ENCODE measurements at regions not wholly inside any gene's neighbourhood (a gene's known extent, or its start where the extent isn't known, plus 50 kb on each side); places are given as distances from the start of the nearest gene placed in this dataset.

GRCh38 chr1:239023732-239024360 lies 362.5 kb upstream of the CHRM3 start:
- no peak overlapping the region for H3K4me3 ChIP-seq (replicated peaks in 1 of 2; ENCODE audit: low read depth in 2 of 2, low read length in 2 of 2)
- TF ChIP-seq CTCF (IDR thresholded peaks at IDR 0.05; ENCODE audit: low read depth, low read length): no peak
- DNase-seq (ENCODE audit: low read depth in 2 of 2): no peak

- no peak overlapping the region for H3K4me3 ChIP-seq (replicated peaks in 1 of 2; ENCODE audit: low read depth in 2 of 2, low read length in 2 of 2)
- TF ChIP-seq CTCF (IDR thresholded peaks at IDR 0.05; ENCODE audit: low read depth, low read length): no peak
- no peak for DNase-seq (ENCODE audit: low read depth in 2 of 2)
These were observed 370.0 kb upstream of the CHRM3 start for GRCh38 chr1:239016337-239016736.

GRCh38 chr1:239011382-239011781 lies 375.0 kb upstream of the CHRM3 start:
- no peak for TF ChIP-seq CTCF (IDR thresholded peaks at IDR 0.05; ENCODE audit: low read depth, low read length)
- no peak overlapping the region for H3K4me3 ChIP-seq (replicated peaks in 1 of 2; ENCODE audit: low read depth in 2 of 2, low read length in 2 of 2)
- no peak for DNase-seq (ENCODE audit: low read depth in 2 of 2)

GRCh38 chr1:239008568-239008967 lies 377.8 kb upstream of the CHRM3 start:
- no peak for TF ChIP-seq CTCF (IDR thresholded peaks at IDR 0.05; ENCODE audit: low read depth, low read length)
- H3K4me3 ChIP-seq (replicated peaks in 1 of 2; ENCODE audit: low read depth in 2 of 2, low read length in 2 of 2): no peak overlapping the region
- no peak for DNase-seq (ENCODE audit: low read depth in 2 of 2)

GRCh38 chr1:239006276-239006675 lies 380.1 kb upstream of the CHRM3 start:
- no peak for TF ChIP-seq CTCF (IDR thresholded peaks at IDR 0.05; ENCODE audit: low read depth, low read length)
- no peak overlapping the region for H3K4me3 ChIP-seq (replicated peaks in 1 of 2; ENCODE audit: low read depth in 2 of 2, low read length in 2 of 2)
- no peak for DNase-seq (ENCODE audit: low read depth in 2 of 2)

- no peak overlapping the region for H3K4me3 ChIP-seq (replicated peaks in 1 of 2; ENCODE audit: low read depth in 2 of 2, low read length in 2 of 2)
- no peak for TF ChIP-seq CTCF (IDR thresholded peaks at IDR 0.05; ENCODE audit: low read depth, low read length)
- no peak for DNase-seq (ENCODE audit: low read depth in 2 of 2)
These were observed 386.4 kb upstream of the CHRM3 start for GRCh38 chr1:238999944-239000343.

GRCh38 chr1:238998577-238998976 lies 387.8 kb upstream of the CHRM3 start:
- no peak for DNase-seq (ENCODE audit: low read depth in 2 of 2)
- H3K4me3 ChIP-seq (replicated peaks in 1 of 2; ENCODE audit: low read depth in 2 of 2, low read length in 2 of 2): no peak overlapping the region
- TF ChIP-seq CTCF (IDR thresholded peaks at IDR 0.05; ENCODE audit: low read depth, low read length): no peak

Measured in cardiac fibroblast (primary cell).